Uterus (tissue), 3 donors: ENCODE measurements at regions not wholly inside any gene's neighbourhood (a gene's known extent, or its start where the extent isn't known, plus 50 kb on each side); places are given as distances from the start of the nearest gene placed in this dataset.

ENCODE experiments used
- DNase-seq, 2 donors: peaks; one replicate each; pipeline ENCODE4 v3.0.0-alpha.2; 2019 to 2020
- H3K27ac ChIP-seq, 2 donors: fragments of 200-600 bp; sonication (generic); 1 replicate in 1 of 2; 2 replicates in 1 of 2; pipeline ENCODE4 v1.5.1; 2016 to 2018
- H3K27me3 ChIP-seq, 2 donors: fragments of 200-600 bp; sonication (generic); one replicate each; pipeline ENCODE4 v1.5.1; 2018 to 2019; ENCODE audit warnings: control low read depth in 1 of 2
- H3K36me3 ChIP-seq, 2 donors: fragments of 200-600 bp; sonication (generic); one replicate each; pipeline ENCODE4 v1.5.1; 2019; ENCODE audit warnings: control low read depth in 1 of 2
- H3K4me1 ChIP-seq, 2 donors: fragments of 200-600 bp; sonication (generic); one replicate each; pipeline ENCODE4 v1.5.1; 2018 to 2019; ENCODE audit warnings: control low read depth in 1 of 2
- H3K4me3 ChIP-seq, 2 donors: fragments of 200-600 bp; sonication (generic); 1 replicate in 1 of 2; 2 replicates in 1 of 2; pipeline ENCODE4 v1.5.1; 2018 to 2019; ENCODE audit warnings: mild to moderate bottlenecking in 1 of 2
- H3K9me3 ChIP-seq, 2 donors: fragments of 200-600 bp; sonication (generic); one replicate each; pipeline ENCODE4 v1.5.1; 2019; ENCODE audit warnings: control low read depth in 1 of 2
- POLR2A ChIP-seq, 2 donors: fragments of 450-650 bp; IDR thresholded peaks; one replicate each; pipeline ENCODE4 v1.6.1; 2016; ENCODE audit warnings: antibody characterized with exemption in 2 of 2, mild to moderate bottlenecking in 1 of 2, moderate library complexity in 1 of 2
- intact Hi-C: fragments of 100-400 bp; cut with DNase I; formaldehyde crosslinking; loops from one replicate; pipeline ENCODE4 v1.15.1; 2023; ENCODE audit warnings: low total_unique reads
- TF ChIP-seq, protein P1 (sequence below), 4 experiments: fragments of 200-600 bp in 2 of 4; fragments of 450-650 bp in 2 of 4; sonication (generic) in 2 of 4; IDR thresholded peaks; one replicate each; pipeline ENCODE4 v1.5.1; 2016 to 2019; ENCODE audit warnings: antibody characterized with exemption in 4 of 4, mild to moderate bottlenecking in 2 of 4, moderate library complexity in 1 of 4
- donor health status: DM: yes; HTN: yes; CAD: no.

DNA sequence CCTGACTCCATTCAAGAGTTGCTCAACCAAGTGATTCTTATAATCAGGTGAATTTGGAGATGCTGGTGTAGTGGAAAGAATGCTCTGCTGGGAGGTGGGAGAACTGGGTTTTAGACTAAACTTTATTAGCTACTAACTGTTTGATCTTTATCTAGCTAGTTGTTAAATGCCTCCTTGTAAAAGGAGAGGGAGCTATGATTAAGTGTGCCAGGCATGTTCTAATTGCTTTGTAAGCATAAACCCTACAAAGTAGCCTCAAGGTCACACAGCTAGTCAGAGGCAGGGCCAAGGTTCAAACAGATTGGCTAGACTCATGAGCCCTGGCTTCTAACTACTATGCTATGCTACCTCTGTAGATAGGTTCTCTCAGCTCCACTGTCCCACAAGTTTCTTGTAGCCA is 105.5 kb downstream of the NXPE2 start:
- Histone ChIP-seq H3K4me1 (no peaks in the 10 kb centered on the region), H3K9me3 (no peaks in the 10 kb centered on the region), H3K27ac (no peak overlapping the region), H3K36me3 (no peaks in the 10 kb centered on the region), H3K27me3 (no peaks in the 10 kb centered on the region), H3K4me3 (no peak overlapping the region)
- no peak for DNase-seq
- no peak for TF ChIP-seq POLR2A (IDR thresholded peaks at IDR 0.05)
- TF ChIP-seq, protein P1, sequence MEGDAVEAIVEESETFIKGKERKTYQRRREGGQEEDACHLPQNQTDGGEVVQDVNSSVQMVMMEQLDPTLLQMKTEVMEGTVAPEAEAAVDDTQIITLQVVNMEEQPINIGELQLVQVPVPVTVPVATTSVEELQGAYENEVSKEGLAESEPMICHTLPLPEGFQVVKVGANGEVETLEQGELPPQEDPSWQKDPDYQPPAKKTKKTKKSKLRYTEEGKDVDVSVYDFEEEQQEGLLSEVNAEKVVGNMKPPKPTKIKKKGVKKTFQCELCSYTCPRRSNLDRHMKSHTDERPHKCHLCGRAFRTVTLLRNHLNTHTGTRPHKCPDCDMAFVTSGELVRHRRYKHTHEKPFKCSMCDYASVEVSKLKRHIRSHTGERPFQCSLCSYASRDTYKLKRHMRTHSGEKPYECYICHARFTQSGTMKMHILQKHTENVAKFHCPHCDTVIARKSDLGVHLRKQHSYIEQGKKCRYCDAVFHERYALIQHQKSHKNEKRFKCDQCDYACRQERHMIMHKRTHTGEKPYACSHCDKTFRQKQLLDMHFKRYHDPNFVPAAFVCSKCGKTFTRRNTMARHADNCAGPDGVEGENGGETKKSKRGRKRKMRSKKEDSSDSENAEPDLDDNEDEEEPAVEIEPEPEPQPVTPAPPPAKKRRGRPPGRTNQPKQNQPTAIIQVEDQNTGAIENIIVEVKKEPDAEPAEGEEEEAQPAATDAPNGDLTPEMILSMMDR (IDR thresholded peaks at IDR 0.05): no peak
- intact Hi-C loops: no loop called here

DNA sequence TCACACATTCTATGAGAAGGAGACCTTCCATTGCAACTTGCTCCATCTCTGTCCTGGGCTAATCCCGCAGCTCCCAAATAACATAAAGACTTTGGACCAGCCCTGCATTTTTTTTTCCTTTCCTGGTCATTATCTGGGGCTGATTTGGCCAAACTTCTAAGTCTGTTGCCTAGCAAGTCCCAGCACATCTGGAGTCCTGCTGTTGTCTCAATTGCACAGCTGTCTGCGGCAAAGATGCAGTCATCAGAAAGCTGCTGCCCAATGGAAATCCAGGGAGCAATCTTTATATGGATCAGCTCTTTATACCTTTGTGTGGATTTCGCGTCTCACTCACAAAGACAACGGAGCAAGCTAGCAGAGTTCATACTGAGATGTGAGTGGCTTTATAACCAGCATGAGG is 105.9 kb downstream of the NXPE2 start:
- intact Hi-C loops: no loop called here
- no peaks in the 10 kb centered on the region for H3K36me3 ChIP-seq
- TF ChIP-seq, protein P1 (IDR thresholded peaks at IDR 0.05): no peak
- no peak for TF ChIP-seq POLR2A (IDR thresholded peaks at IDR 0.05)
- H3K27me3 ChIP-seq: no peaks in the 10 kb centered on the region
- H3K4me1 ChIP-seq: no peaks in the 10 kb centered on the region
- H3K9me3 ChIP-seq: no peaks in the 10 kb centered on the region
- H3K27ac ChIP-seq: no peak overlapping the region
- DNase-seq: no peak
- no peak overlapping the region for H3K4me3 ChIP-seq

DNA sequence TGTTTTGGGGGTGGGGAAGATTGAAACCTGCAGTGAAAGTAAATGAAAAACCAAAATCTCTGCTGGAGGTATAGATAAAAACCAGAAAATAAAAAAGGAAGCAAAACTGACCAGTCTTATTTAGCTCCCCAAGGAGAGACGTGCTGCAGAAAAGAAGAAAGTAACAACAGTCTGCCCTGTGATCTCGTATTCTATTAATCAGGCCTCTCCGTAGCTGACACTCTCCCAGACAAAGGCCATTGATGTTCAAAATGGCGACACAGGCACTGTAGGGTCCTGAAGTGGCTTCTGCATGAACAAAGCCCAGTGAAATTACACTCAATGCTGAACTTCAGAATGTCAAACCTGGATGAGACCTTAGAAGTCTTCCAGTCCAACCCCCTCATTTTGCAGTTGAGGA is 106.6 kb downstream of the NXPE2 start:
- Histone ChIP-seq H3K4me1 (no peaks in the 10 kb centered on the region), H3K4me3 (no peak overlapping the region), H3K27me3 (no peaks in the 10 kb centered on the region), H3K36me3 (no peaks in the 10 kb centered on the region), H3K9me3 (no peaks in the 10 kb centered on the region), H3K27ac (no peak overlapping the region)
- no peak for TF ChIP-seq POLR2A (IDR thresholded peaks at IDR 0.05)
- TF ChIP-seq, protein P1 (IDR thresholded peaks at IDR 0.05): no peak
- intact Hi-C loops: no loop called here
- no peak for DNase-seq

DNA sequence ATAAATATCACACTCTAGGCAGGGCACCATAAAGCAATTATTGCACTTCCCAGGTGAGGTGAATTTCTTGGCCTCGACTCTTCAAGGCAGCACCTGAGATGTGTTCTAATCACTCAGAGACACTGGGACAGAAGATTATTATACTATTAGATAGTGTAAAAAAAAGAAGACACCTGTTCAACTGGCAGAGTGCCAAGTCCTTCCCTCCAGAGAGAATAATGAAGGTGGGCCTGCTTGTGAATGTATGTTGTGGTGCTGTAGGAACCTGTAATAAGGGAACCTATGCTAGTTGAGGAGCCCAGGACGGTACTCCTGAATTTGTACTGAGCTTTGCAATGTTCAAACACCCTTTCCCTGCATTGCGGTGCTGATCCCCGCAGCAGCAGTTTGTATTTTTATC is 107.5 kb downstream of the NXPE2 start:
- TF ChIP-seq POLR2A (IDR thresholded peaks at IDR 0.05): no peak
- TF ChIP-seq, protein P1 (IDR thresholded peaks at IDR 0.05): no peak
- Histone ChIP-seq H3K4me3 (no peak overlapping the region), H3K36me3 (no peaks in the 10 kb centered on the region), H3K27me3 (no peaks in the 10 kb centered on the region), H3K4me1 (no peaks in the 10 kb centered on the region), H3K9me3 (no peaks in the 10 kb centered on the region), H3K27ac (no peak overlapping the region)
- no peak for DNase-seq
- intact Hi-C loops: no loop called here

DNA sequence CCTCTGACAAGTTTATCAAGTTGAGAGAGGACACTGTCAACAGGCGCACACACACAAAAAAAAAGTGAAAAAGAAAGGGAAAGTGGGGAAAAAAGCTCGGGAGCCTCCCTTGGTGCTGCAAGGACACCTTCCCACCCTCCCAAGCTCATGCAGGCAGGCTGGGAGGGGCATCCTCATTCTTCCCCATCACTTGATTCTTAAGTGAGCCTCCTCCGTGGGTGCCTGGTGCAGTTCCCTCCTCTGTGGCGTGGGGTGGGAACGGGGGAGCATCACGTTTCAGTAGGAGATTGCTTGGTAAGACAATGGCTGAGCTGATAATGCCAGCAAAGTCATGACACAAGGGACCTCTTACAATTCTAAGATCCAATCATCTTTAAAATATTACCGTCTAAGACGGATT is 108.8 kb downstream of the NXPE2 start:
- H3K27me3 ChIP-seq: no peaks in the 10 kb centered on the region
- intact Hi-C loops: no loop called here
- no peak overlapping the region for H3K4me3 ChIP-seq
- H3K4me1 ChIP-seq: no peaks in the 10 kb centered on the region
- H3K9me3 ChIP-seq: no peaks in the 10 kb centered on the region
- H3K36me3 ChIP-seq: no peaks in the 10 kb centered on the region
- DNase-seq: no peak
- TF ChIP-seq POLR2A (IDR thresholded peaks at IDR 0.05): no peak
- TF ChIP-seq, protein P1 (IDR thresholded peaks at IDR 0.05): no peak
- H3K27ac ChIP-seq: no peak overlapping the region
